ENCODE measurements at regions not wholly inside any gene's neighbourhood (a gene's known extent, or its start where the extent isn't known, plus 50 kb on each side); places are given as distances from the start of the nearest gene placed in this dataset.
A peak's percentile ranks its signal among the peaks of the same experiment; 100 is the strongest.

DNA sequence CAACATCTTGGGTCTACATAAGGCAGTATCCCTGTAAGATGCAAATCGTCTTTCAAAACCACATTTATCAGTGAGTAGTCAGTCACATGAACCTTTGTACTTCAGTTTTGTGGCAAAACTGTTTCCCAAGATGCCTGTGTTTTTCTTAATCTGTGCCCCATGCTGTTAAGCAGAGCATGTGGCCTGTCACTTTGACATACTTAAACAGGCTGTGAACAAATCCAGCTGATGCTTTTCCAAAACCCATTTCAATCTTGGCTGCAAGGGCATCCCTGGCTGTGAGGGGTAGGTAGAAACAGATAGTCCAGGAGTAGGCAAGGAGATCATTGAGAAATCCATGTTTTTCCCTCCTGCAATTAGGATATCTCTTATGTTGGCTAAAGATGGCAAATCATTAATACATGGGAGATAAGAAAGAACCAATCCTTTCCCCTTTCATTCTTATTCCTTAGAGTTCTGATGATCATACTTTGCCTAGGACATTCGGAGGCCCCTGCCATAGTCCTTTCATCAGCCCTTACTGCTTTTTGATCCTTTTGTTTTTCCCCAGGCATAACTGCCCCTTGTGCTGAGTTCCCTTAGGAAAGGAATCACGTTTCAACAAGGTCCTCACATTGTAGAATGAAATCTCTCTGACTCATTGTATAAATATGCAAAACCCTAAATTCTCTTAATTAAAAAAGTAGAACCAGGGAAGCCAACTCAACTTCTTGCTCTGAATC, 121.1 kb upstream of the EEA1 start:
- Histone ChIP-seq H3K4me1 (peaks cover 0 to 8% of the 10 kb centered on the region in 2 donors), H3K4me3 (no peak overlapping the region), H3K9me3 (no peaks in the 10 kb centered on the region), H3K27me3 (no peaks in the 10 kb centered on the region), H3K27ac (peak overlapping the region in 1 of 2 donors; percentile 18), H3K36me3 (no peaks in the 10 kb centered on the region)
- TF ChIP-seq, protein P1, sequence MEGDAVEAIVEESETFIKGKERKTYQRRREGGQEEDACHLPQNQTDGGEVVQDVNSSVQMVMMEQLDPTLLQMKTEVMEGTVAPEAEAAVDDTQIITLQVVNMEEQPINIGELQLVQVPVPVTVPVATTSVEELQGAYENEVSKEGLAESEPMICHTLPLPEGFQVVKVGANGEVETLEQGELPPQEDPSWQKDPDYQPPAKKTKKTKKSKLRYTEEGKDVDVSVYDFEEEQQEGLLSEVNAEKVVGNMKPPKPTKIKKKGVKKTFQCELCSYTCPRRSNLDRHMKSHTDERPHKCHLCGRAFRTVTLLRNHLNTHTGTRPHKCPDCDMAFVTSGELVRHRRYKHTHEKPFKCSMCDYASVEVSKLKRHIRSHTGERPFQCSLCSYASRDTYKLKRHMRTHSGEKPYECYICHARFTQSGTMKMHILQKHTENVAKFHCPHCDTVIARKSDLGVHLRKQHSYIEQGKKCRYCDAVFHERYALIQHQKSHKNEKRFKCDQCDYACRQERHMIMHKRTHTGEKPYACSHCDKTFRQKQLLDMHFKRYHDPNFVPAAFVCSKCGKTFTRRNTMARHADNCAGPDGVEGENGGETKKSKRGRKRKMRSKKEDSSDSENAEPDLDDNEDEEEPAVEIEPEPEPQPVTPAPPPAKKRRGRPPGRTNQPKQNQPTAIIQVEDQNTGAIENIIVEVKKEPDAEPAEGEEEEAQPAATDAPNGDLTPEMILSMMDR (IDR thresholded peaks at IDR 0.05) = no peak
- no peak for DNase-seq (ENCODE audit: low spot score)

DNA sequence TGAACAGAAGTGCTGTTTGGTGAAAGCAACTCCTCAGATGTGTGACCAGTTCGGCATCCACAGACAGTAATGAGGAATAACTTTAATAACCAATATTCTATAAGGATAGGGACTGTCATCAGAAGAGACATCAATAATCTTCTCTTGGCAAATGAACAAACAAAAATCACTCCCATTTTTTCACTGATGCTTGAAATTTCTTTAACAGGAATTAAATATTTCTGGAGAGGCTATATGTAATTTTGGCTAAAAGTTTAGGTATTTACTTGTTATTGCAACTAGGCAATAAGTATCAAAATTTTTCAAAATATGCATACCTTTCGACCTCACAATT, 121.6 kb upstream of the EEA1 start:
- DNase-seq (ENCODE audit: low spot score) = no peak
- no peaks in the 10 kb centered on the region for H3K36me3 ChIP-seq
- H3K27ac ChIP-seq = no peak overlapping the region
- no peak overlapping the region for H3K4me3 ChIP-seq
- no peaks in the 10 kb centered on the region for H3K9me3 ChIP-seq
- TF ChIP-seq, protein P1 (IDR thresholded peaks at IDR 0.05) = no peak
- peaks cover 0 to 8% of the 10 kb centered on the region in 2 donors for H3K4me1 ChIP-seq
- no peaks in the 10 kb centered on the region for H3K27me3 ChIP-seq

DNA sequence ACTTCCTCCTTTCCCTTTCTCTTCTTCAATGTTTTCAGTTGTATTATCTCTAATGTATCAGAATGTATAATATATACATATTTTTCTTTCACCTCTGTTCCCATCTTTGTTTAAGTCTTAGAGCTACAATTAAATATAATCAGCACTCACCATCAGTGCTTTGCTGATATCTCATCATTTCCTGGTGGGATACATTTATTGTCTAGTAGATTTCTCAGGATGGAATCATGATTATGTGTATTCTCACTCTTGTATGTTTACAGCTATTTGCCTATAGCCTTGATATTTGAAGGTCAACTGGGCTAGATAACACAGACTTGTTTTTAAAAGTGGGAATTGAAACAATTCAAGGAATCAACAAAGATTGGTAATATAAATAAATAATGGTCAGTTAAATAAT, 124.9 kb upstream of the EEA1 start:
- no peak overlapping the region for H3K27ac ChIP-seq
- H3K4me1 ChIP-seq = peaks cover 0 to 8% of the 10 kb centered on the region in 2 donors
- H3K27me3 ChIP-seq = no peaks in the 10 kb centered on the region
- H3K4me3 ChIP-seq = no peak overlapping the region
- H3K9me3 ChIP-seq = no peaks in the 10 kb centered on the region
- no peaks in the 10 kb centered on the region for H3K36me3 ChIP-seq
- TF ChIP-seq, protein P1 (IDR thresholded peaks at IDR 0.05) = no peak
- DNase-seq (ENCODE audit: low spot score) = no peak

DNA sequence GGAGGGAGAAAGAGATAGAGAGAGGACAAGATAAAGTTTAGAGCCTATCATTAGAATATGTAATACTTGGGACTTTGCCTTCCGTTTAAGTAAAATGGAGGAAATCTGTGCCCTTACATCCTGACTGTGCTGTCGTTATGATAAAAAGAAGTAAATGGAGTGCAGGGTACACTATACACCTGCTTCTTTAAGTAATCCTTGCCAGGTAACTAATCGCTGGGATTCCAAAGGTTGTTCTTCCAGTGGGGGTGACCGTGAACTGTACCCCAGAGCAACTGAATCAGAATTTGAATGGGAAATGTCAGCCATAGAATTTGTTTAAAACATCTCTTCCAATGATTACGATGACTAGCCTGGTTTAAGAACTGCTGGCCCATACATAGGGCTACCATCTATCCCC, 126.1 kb upstream of the EEA1 start:
- Histone ChIP-seq H3K4me1 (peaks cover 0 to 9% of the 10 kb centered on the region in 2 donors), H3K27ac (no peak overlapping the region), H3K36me3 (no peaks in the 10 kb centered on the region), H3K4me3 (no peak overlapping the region), H3K9me3 (no peaks in the 10 kb centered on the region), H3K27me3 (no peaks in the 10 kb centered on the region)
- TF ChIP-seq, protein P1 (IDR thresholded peaks at IDR 0.05) = no peak
- DNase-seq (ENCODE audit: low spot score) = no peak

DNA sequence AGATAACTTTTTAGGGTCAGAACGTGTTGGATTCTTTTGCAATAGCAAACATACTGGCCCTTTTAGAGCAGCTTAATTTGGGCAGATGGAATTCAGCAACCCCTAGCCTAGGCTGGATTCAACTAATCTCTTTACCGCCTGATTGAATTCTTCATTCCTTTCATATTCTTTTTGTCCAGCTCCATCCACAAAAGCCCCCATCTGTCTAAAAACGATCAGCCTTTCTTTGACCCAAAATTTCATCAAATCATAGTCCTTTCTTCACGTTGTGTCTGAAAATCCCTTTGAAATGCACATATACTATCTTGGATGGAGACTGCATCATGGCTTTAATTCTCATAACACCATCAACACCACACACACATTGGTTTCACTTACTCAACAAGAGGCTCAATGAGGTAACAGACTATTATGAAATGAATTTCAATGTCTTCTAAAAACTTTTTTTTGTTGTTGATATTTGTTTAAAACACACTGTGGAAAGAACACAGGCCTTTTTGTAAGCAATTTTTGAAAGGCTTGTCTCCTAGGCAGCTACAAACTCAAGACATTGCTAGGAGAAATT, 128.0 kb upstream of the EEA1 start:
- TF ChIP-seq, protein P1 (IDR thresholded peaks at IDR 0.05) = no peak

DNA sequence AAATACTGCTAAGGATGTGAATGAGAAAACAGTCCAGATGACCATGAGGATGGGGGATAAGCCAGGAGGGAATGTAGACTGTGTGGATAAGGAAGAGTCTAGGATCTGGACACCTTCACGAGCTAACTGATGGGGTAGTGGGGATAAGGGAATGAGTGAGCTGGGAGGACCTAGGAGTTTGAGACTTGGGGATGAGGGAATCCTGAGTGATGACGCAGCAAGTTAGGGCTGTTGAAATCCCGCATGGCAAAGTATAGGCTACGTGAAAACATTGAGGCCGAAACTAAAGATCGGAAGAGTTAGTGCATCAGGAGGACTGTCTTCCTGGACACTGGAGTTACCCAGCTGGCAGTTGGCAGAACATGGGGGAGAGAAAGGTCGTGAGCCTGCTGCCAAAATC, 129.2 kb upstream of the EEA1 start:
- H3K4me3 ChIP-seq = no peak overlapping the region
- no peak for DNase-seq (ENCODE audit: low spot score)
- H3K27ac ChIP-seq = no peak overlapping the region
- H3K9me3 ChIP-seq = no peaks in the 10 kb centered on the region
- TF ChIP-seq, protein P1 (IDR thresholded peaks at IDR 0.05) = no peak
- H3K4me1 ChIP-seq = peaks cover 0 to 29% of the 10 kb centered on the region in 2 donors
- H3K36me3 ChIP-seq = no peaks in the 10 kb centered on the region
- no peaks in the 10 kb centered on the region for H3K27me3 ChIP-seq

More for the DNA sequence above, 128.0 kb upstream of the EEA1 start:
- Histone ChIP-seq H3K27ac (no peak overlapping the region), H3K4me1 (peaks cover 0 to 25% of the 10 kb centered on the region in 2 donors), H3K9me3 (no peaks in the 10 kb centered on the region), H3K27me3 (no peaks in the 10 kb centered on the region), H3K36me3 (no peaks in the 10 kb centered on the region), H3K4me3 (no peak overlapping the region)
- DNase-seq (ENCODE audit: low spot score) = no peak
